ENCODE measurements at regions not wholly inside any gene's neighbourhood (a gene's known extent, or its start where the extent isn't known, plus 50 kb on each side); places are given as distances from the start of the nearest gene placed in this dataset.

DNA sequence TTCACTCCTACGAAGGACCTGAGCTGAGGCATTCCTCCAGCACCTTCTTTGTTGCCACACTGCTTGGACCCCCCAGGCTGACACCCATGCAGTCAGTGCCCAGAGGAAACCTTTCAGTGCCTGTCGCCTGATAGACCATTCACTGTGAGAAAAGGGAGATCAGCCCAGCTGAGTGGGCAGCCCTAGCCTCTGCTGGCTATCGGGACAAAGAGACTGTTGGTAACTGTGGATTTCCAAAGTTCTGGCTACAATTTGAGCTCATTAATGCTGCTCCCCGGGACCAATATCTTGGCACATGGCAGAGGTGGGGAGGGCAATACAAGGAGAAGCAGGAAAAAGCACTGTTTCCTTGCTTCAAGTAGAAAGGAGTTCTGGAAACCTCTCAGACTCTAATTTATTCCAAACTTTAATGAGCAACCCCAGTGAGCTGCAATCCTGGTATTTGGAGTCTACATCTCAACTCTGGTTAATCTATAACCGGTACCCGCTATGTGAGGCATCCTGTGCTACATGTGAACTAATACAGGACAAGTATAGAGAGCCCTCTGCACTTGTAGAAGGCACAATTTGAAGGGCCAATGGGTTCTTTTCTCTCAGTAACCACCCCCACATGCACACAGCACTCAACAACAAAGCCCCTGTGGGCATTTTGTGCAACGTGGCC, 200.7 kb upstream of the NCAM1 start:
- Histone ChIP-seq H3K4me3 (ENCODE audit: extremely low read depth in 1 of 4, insufficient read depth in 2 of 4, low read depth in 3 of 4, low read length in 4 of 4) (no peak overlapping the region), H3K4ac (replicated peaks; ENCODE audit: insufficient read length, low read depth, low read length) (no peak overlapping the region), H3K27me3 (replicated peaks in 1 of 4; ENCODE audit: control insufficient read depth in 3 of 4, extremely low read depth in 1 of 4, insufficient read depth in 3 of 4, low read length in 3 of 4) (no peaks in the 10 kb centered on the region), H3K79me1 (ENCODE audit: low read depth, low read length) (no peaks in the 10 kb centered on the region), H3K23ac (ENCODE audit: insufficient read length) (no peak overlapping the region), H4K8ac (ENCODE audit: extremely low read depth, insufficient read depth, low read length) (no peak overlapping the region), H3K14ac (ENCODE audit: insufficient read length) (no peak overlapping the region), H4K20me1 (replicated peaks in 1 of 2; ENCODE audit: control insufficient read depth in 1 of 2, insufficient read depth in 2 of 2, low read length in 2 of 2) (no peaks in the 10 kb centered on the region), H2BK15ac (ENCODE audit: low read length) (no peak overlapping the region), H3K18ac (ENCODE audit: extremely low read depth, low read length) (no peak overlapping the region), H3K27ac (ENCODE audit: low read depth, low read length) (no peak overlapping the region), H2BK20ac (ENCODE audit: low read length) (no peak overlapping the region), H3K4me2 (ENCODE audit: insufficient read depth in 1 of 2, low read depth in 2 of 2, low read length in 2 of 2) (no peak overlapping the region), H3K23me2 (ENCODE audit: low read depth, low read length) (no peaks in the 10 kb centered on the region; the same call in 1 of the 2 replicates), H3K36me3 (ENCODE audit: control insufficient read depth in 2 of 4, insufficient read depth in 4 of 4, low read length in 3 of 4) (no peaks in the 10 kb centered on the region), H3K9ac (replicated peaks in 1 of 4; ENCODE audit: extremely low read depth in 1 of 4, low read depth in 3 of 4, low read length in 3 of 4) (no peak overlapping the region), H2BK120ac (replicated peaks; ENCODE audit: low read depth, low read length) (no peak overlapping the region), H3K9me3 (ENCODE audit: insufficient read depth in 2 of 2, low read depth in 1 of 2, low read length in 1 of 2) (no peaks in the 10 kb centered on the region), H2BK5ac (ENCODE audit: low read depth, low read length) (no peak overlapping the region), H3K79me2 (ENCODE audit: control insufficient read depth in 1 of 2, insufficient read depth in 2 of 2, low read length in 2 of 2) (no peaks in the 10 kb centered on the region), H4K5ac (ENCODE audit: insufficient read length, low read depth, low read length) (no peak overlapping the region), H2AFZ (ENCODE audit: low read length) (no peak overlapping the region), H2AK5ac (ENCODE audit: low read depth, low read length) (no peak overlapping the region), H2BK12ac (ENCODE audit: low read depth, low read length) (no peak overlapping the region), H3K56ac (replicated peaks; ENCODE audit: insufficient read length, low read depth, low read length) (no peak overlapping the region), H3K4me1 (replicated peaks in 1 of 4; ENCODE audit: control insufficient read depth in 3 of 4, insufficient read depth in 4 of 4, low read length in 3 of 4) (no peaks in the 10 kb centered on the region), H4K91ac (replicated peaks; ENCODE audit: insufficient read length, low read length) (no peak overlapping the region)
- WGBS, 2 experiments (ENCODE audit: extremely low coverage in 1 of 2, insufficient coverage in 1 of 2, insufficient read length in 1 of 2, insufficient replicate concordance in 2 of 2, low coverage in 1 of 2, low lambda C conversion rate in 2 of 2, missing lambda C conversion rate in 1 of 2): 93% methylated on average over 7 of the region's 7 CpGs; no CpG with 5 or more reads in 1 of the 2 experiments
- DNase-seq (ENCODE audit: low read depth in 1 of 2, low spot score in 2 of 2): no peak
- no peak for FAIRE-seq
- ChIA-PET POLR2A (ENCODE audit: partially characterized antibody) (interaction anchor here (1.1 kb wide), 1 partner anchor 16 kb away, joined by 3 read pairs; no protein-coding TSS in a partner anchor), CTCF (ENCODE audit: partially characterized antibody) (interaction anchor here (0.6 to 2.8 kb wide), 4 partner anchors 24 to 1239 kb away, joined by 3 to 11 read pairs (median 3); no protein-coding TSS in a partner anchor)
- TF ChIP-seq NRF1 (IDR thresholded peaks at IDR 0.05; ENCODE audit: low read depth, low read length) (no peak), CEBPB (IDR thresholded peaks at IDR 0.05; ENCODE audit: low read depth, low read length) (no peak), KDM5A (IDR thresholded peaks at IDR 0.05; ENCODE audit: low read length) (no peak), BACH1 (IDR thresholded peaks at IDR 0.05; ENCODE audit: low read length) (no peak), SP1 (IDR thresholded peaks at IDR 0.05; ENCODE audit: low read depth, low read length) (no peak), RNF2 (IDR thresholded peaks at IDR 0.05; ENCODE audit: borderline replicate concordance, low read depth, low read length, missing control alignments, poor library complexity, severe bottlenecking) (no peak), ZNF274 (IDR thresholded peaks at IDR 0.05; ENCODE audit: borderline replicate concordance, extremely low read depth, low read length) (no peak), KDM4A (IDR thresholded peaks at IDR 0.05; ENCODE audit: low read depth, low read length, severe bottlenecking) (no peak), CREB1 (IDR thresholded peaks at IDR 0.05) (no peak), HDAC6 (IDR thresholded peaks at IDR 0.05; ENCODE audit: low read depth, low read length) (no peak)

Measured in H1 (cell line).